GM18520 (cell line): ENCODE measurements at regions not wholly inside any gene's neighbourhood (a gene's known extent, or its start where the extent isn't known, plus 50 kb on each side); places are given as distances from the start of the nearest gene placed in this dataset.
A peak's percentile ranks its signal among the peaks of the same experiment; 100 is the strongest.
"Not testable (repeated sequence)": the region's sequence is repeated elsewhere in the genome, so short reads cannot be mapped to it uniquely, and the experiment has no call there.

ENCODE experiments used
- ATAC-seq: cut with Tn5 transposase; IDR thresholded peaks from one replicate; pipeline ENCODE4 v1.9.1; 2021; ENCODE audit not compliant: unreplicated experiment

DNA sequence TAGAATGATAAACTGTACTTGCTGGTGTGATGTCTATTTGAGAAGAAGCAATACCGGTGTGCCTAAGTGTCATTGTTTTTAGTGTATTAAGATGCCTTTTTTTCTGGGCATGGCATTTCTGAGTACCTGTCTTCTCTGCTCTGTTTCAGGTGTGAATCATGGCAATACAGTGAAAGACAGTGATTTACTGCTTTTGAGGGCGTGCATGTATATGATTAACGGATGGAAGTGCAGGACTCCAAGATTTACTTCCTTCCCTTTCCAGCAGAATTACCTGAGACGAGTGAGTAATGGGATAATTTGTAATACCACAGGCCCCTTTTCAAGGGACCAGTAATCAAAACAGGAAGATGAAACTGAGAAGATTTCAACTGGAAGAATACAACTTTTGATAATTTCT, 315.8 kb downstream of the SOX4 start:
- no peak for ATAC-seq

GRCh38 chr6:21911208-21911607, 317.7 kb downstream of the SOX4 start:
- ATAC-seq: no peak

DNA sequence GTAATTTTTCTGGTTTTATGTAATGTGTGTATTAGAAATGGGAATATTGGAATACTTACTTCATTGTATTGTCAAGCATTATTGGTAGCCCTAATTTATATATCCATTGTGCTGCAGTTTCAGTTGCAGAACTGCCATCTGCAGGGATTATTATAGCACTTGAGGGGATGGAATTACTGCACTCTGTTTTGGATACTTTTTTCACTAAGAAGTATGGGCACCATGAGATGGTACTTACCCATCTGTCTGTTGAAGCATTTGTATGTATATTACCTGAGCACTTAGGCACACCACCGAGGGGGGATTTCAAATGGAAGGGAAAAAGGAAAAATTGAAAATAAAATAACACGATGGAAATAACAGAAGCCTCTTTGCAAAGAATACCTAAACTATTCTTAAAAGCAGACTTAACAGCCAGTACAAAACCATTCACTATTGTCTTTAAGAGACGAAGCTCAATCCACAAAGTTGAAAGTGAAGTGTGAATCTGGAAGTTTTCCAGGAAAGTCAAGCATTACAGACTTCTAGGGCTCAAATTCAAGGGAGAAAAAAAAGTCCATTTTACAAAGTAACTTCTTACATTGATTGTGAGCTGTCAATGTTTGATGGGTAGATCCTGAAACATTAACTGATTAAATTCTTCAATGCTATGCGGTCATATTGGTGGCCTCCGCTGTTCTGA, 318.7 kb downstream of the SOX4 start:
- ATAC-seq: no peak

DNA sequence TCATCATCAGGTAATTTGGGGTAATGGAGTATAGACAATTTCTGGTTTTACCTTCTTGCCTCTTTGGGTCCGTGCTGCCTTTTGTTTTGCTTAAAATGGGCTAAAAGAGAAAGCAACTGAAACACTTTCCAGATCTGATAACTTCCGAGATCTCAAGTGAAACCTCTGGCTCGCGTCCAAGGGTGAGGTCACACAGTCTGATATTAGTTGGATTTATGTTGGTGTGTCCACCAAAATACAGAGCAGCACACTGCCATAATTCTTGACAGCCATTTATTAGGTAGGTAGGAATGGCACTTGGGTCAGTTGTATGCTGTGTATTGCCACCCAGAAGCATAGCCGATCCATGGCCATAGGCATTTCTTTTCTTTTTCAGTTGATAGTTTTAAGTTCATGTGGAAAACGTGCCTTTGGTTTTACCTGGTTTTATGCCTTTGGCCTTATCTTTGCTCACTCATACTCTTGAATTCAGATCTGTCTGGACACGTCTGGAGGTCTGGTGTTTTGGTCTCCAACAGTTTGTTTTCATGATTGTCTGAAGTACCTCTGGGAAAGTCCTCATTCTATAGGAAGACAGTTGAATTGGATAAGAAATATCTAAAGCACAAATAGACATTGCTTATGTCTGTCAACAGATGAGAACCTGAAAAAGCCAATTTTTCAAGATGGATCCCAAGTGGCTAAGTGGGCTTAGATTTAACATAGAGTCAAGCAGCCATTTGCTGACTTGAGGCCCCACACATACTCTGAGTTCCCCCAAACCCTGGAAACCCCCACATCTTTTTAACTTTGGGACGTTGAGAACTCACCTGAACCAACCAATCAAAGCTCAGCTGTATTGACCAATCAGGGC, 320.8 kb downstream of the SOX4 start:
- no peak for ATAC-seq

- ATAC-seq: peak; percentile 41
Measured at GRCh38 chr6:21915707-21916260, 322.2 kb downstream of the SOX4 start.

- no peak for ATAC-seq
Measured at GRCh38 chr6:21918041-21918440, 324.5 kb downstream of the SOX4 start.

GRCh38 chr6:21918666-21919065, 325.1 kb downstream of the SOX4 start:
- no peak for ATAC-seq

DNA sequence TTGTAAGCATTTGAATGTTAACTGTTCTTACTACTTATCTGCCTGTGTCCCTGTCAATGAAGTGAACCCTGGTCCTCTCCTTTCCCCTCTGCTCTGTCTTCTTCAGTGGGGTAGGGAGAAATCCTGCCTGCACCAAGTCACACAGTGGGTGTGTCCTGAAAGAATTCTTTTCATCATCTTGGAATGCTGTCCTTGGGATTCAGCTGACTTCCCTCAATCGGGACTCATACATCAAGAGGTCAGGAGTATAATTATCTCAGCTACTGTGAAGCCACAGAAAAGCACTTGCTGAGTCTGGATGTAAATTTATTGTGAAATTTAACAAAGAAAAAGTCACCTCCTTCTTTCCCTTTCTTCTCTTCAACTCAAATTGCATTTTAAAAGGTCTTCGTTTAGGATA, 328.5 kb downstream of the SOX4 start:
- ATAC-seq: no peak

DNA sequence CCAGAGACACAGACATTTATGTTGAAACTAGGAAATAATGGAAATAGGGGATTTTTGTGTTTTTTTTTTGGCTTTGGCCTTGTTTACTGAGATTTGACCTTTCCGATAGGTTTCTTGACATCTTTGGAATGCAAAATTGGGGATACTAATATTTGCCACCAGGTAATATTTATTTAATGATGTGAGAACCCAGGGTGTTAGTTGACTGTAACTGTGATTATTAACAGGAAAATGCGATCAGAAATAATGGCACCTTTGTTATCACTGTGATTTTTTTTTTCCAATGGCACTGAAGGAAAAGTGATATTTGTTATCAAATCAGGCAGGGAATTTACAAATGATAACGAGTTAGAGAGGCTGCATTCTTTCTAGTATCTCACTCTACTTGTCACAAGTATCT, 330.5 kb downstream of the SOX4 start:
- no peak for ATAC-seq

GRCh38 chr6:21928827-21929226, 335.3 kb downstream of the SOX4 start:
- ATAC-seq: no peak

- no peak for ATAC-seq
Measured at GRCh38 chr6:21931641-21932335, 338.2 kb downstream of the SOX4 start.

GRCh38 chr6:21933351-21933750, 339.8 kb downstream of the SOX4 start:
- ATAC-seq: no peak

DNA sequence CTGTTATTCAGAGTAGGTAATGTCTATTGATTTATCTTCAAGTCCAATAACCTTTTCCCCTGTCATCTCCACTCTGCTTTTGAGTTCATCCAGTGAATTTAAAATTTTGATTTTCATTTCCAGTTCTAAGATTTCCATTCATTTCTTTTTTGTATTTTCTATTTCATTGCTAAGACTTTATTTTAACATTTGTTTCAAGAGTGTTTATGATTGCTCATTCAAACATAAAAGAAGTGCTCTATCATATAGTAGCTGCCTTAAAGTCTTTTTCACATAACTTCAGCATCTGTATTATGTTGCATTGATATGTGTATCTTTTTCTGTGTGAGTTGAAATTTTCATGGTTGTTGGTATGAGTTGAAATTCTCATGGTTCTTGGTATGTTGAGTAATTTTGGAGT, 341.6 kb downstream of the SOX4 start:
- no peak for ATAC-seq

GRCh38 chr6:21935561-21936028, 342.0 kb downstream of the SOX4 start:
- peak; percentile 45 for ATAC-seq

DNA sequence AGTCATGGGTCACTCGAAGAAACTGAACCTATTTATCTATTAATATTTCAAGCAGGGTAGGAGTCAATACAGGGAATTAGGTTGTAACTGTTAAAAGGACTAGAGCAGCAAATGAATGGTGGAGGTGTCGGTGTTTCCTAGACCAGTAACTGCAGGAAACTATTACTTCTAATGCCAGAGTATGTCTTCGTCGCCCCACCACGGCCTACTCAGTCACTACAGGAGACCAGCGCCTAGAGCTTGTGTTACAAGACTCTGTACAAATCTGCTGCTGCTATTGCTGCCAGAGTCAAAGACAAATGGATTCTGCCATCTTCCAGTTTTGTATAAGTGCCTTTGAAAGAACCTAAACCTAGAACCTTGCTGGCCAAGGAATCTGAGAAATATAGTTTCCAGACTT, 343.9 kb downstream of the SOX4 start:
- ATAC-seq: no peak

DNA sequence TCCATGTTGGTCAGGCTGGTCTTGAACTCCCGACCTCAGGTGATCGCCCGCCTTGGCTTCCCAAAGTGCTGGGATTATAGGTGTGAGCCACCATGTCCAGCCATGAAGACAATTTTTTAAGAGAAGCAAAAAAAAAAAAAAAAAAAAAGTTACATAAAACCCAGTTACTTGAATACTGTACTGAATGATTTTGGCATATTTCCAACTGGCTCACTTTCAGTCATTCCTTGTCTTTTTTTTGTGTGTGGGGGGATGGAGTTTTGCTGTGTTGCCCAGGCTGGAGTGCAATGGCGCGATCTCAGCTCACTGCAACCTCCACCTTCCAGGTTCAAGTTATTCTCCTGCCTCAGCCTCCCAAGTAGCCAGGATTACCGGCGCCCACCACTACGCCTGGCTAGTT, 345.5 kb downstream of the SOX4 start:
- not testable (repeated sequence) for ATAC-seq

DNA sequence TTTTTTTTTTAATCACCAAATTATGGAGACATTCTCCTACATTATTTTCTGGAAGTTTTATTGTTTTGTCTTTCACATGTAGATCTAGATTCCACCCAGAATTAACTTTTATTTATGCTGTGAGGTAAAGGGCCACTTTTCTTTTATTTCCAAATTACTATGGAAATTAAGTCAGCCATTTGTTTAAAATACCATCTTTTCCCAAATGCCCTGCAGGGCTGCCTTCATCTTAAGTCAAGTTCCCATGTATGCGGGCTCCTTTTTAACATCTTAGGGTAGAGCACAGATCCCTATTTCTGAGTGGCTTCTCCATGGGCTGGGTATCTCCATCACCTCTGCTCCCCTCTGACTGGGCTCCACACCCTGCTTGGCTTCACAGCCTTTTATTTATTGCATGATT, 348.4 kb downstream of the SOX4 start:
- ATAC-seq: no peak

DNA sequence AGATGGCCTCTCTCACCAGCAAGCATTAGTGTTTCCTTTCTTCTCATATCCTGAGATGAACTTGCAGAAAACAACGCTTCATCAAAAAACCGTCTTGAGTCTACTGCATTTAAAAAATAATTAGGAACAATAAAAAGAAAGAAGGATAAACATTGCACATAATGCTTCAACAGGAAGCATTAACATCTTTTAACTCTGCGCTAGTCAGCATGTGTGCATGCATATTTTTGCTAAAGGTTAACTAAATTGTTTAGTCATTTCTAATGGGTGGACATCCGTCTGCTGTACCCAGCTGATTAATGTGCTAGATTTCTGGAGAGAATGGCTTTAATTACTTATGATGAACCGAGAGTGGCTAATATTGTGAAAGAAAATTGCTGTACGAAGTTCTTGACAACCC, 349.3 kb downstream of the SOX4 start:
- ATAC-seq: no peak

- ATAC-seq: no peak
Measured at GRCh38 chr6:21946298-21946783, 350.5 kb downstream of the PRL start.

GRCh38 chr6:21947227-21947626, 349.6 kb downstream of the PRL start:
- not testable (repeated sequence) for ATAC-seq

DNA sequence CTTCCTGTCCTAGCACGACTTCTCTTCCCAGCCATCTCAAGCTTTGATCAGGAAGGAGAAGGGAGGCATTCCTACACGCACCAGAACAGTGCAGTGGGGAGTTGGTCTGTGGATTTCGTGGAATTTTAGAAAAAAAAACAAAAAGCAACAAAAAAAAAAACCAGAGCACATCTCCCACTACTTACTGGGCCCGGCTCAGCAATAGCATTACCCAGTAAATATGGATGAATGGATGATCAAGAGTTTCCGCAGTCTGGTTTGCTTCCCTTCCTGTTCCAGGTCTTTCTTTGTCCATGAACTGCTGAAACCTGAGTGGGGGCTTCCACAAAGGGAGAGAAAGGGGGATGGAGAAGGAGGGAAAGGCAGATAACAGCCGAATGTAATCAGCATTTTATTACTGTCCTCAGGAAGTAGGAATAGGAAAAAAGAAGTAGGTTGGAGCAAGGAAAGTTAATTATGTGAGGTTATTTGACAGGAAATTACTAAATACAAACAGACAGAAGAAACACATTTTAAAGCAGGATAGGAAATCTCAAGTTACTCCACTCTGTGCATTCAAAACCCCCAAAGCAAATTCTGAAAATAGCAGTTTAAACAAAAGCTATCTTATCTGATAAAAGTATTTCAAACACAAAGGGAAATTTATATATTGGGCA, 349.0 kb downstream of the PRL start:
- no peak for ATAC-seq
